IMR-90 (cell line): ENCODE measurements at regions not wholly inside any gene's neighbourhood (a gene's known extent, or its start where the extent isn't known, plus 50 kb on each side); places are given as distances from the start of the nearest gene placed in this dataset.

ENCODE experiments used
- ATAC-seq: fragments of 200-7000 bp; cut with Tn5 transposase; 2 replicates; pipeline ENCODE4 v1.9.1; 2020; ENCODE audit warnings: low read depth, mild to moderate bottlenecking, moderate library complexity
- BruUV-seq: library from RNA; stranded (reverse); fragments of 400-500 nt; replicated peaks from 2 replicates; lab custom pipeline; 2021; lab: Mats Ljungman, UMichigan
- CTCF ChIA-PET: fragments of 300-600 bp; formaldehyde crosslinking; extraction: SDS; loops from one replicate; lab custom pipeline; 2021; ENCODE audit warnings: antibody characterized with exemption; lab: Yijun Ruan, JAX
- POLR2A ChIA-PET: fragments of 300-600 bp; sonication (Branson Sonifier 250); formaldehyde crosslinking; loops from one replicate; lab custom pipeline; 2022; ENCODE audit warnings: antibody characterized with exemption; ENCODE audit not compliant: unreplicated experiment; lab: Charles Lee
- DNase-seq: peaks from one replicate; pipeline ENCODE4 v3.0.0; 2013
- H2AFZ ChIP-seq: replicated peaks from 2 replicates; pipeline ENCODE3; 2013; ENCODE audit warnings: low read length, mild to moderate bottlenecking; ENCODE audit not compliant: poor library complexity
- H2AK5ac ChIP-seq: 2 replicates; pipeline ENCODE4 v1.6.1; 2013; ENCODE audit warnings: low read depth, low read length, inconsistent platforms
- H2AK9ac ChIP-seq: replicated peaks from 2 replicates; pipeline ENCODE3; 2013; ENCODE audit warnings: mild to moderate bottlenecking, low read depth, low read length, moderate library complexity; ENCODE audit not compliant: poor library complexity
- H2BK120ac ChIP-seq: 2 replicates; pipeline ENCODE4 v1.6.1; 2013; ENCODE audit warnings: low read depth, low read length, inconsistent platforms
- H2BK15ac ChIP-seq: 3 replicates; pipeline ENCODE4 v1.6.1; 2013; ENCODE audit warnings: low read depth, low read length, inconsistent platforms
- H2BK20ac ChIP-seq: 2 replicates; pipeline ENCODE4 v1.6.1; 2013; ENCODE audit warnings: low read depth, mild to moderate bottlenecking, inconsistent platforms, low read length, moderate library complexity
- H2BK5ac ChIP-seq: 2 replicates; pipeline ENCODE4 v1.6.1; 2013; ENCODE audit warnings: mild to moderate bottlenecking, low read depth, low read length, inconsistent platforms; ENCODE audit not compliant: poor library complexity, severe bottlenecking
- H3K14ac ChIP-seq: replicated peaks from 2 replicates; pipeline ENCODE4 v1.6.1; 2013; ENCODE audit warnings: low read depth, low read length, inconsistent platforms
- H3K18ac ChIP-seq: 2 replicates; pipeline ENCODE4 v1.6.1; 2013; ENCODE audit warnings: low read depth, low read length, control low read depth
- H3K23ac ChIP-seq: 2 replicates; pipeline ENCODE4 v1.6.1; 2013; ENCODE audit warnings: low read depth, low read length, inconsistent platforms
- H3K27ac ChIP-seq: 2 replicates; pipeline ENCODE4 v1.5.1; 2013; ENCODE audit warnings: mild to moderate bottlenecking, control low read depth, low read length; ENCODE audit not compliant: insufficient read depth
- H3K27me3 ChIP-seq: 2 replicates; pipeline ENCODE4 v1.6.1; 2013; ENCODE audit warnings: low read length; ENCODE audit not compliant: control insufficient read depth, insufficient read depth
- H3K36me3 ChIP-seq: 2 replicates; pipeline ENCODE4 v1.6.1; 2013; ENCODE audit warnings: low read length, mixed read lengths; ENCODE audit not compliant: control insufficient read depth, insufficient read depth
- H3K4ac ChIP-seq: 2 replicates; pipeline ENCODE4 v1.6.1; 2013; ENCODE audit warnings: low read depth, low read length, inconsistent platforms
- H3K4me1 ChIP-seq: 2 replicates; pipeline ENCODE4 v1.6.1; 2013; ENCODE audit warnings: low read length, mixed read lengths; ENCODE audit not compliant: control insufficient read depth, insufficient read depth
- H3K4me2 ChIP-seq: 2 replicates; pipeline ENCODE4 v1.6.1; 2013; ENCODE audit warnings: low read depth, mild to moderate bottlenecking, control low read depth, low read length, moderate library complexity
- H3K4me3 ChIP-seq: 2 replicates; pipeline ENCODE4 v1.5.1; 2013; ENCODE audit warnings: low read depth, mild to moderate bottlenecking, control low read depth, low read length, moderate library complexity; ENCODE audit not compliant: insufficient read depth
- H3K56ac ChIP-seq: 2 replicates; pipeline ENCODE4 v1.6.1; 2013; ENCODE audit warnings: low read length, inconsistent platforms; ENCODE audit not compliant: insufficient read depth; ENCODE audit errors: extremely low read depth
- H3K79me1 ChIP-seq, 2 experiments: 2 replicates each; pipeline ENCODE4 v1.6.1; 2013; ENCODE audit warnings: low read length in 2 of 2, inconsistent platforms in 1 of 2, low read depth in 1 of 2
- H3K9ac ChIP-seq: 2 replicates; pipeline ENCODE4 v1.6.1; 2013; ENCODE audit warnings: low read depth, low read length, control low read depth
- H3K9me1 ChIP-seq: 2 replicates; pipeline ENCODE4 v1.6.1; 2013; ENCODE audit warnings: low read length, inconsistent platforms; ENCODE audit not compliant: insufficient read depth
- H3K9me3 ChIP-seq: 2 replicates; pipeline ENCODE4 v1.6.1; 2013; ENCODE audit warnings: low read length; ENCODE audit not compliant: control insufficient read depth, insufficient read depth
- H4K20me1 ChIP-seq: 2 replicates; pipeline ENCODE4 v1.6.1; 2013; ENCODE audit warnings: low read length, inconsistent platforms; ENCODE audit not compliant: insufficient read depth
- H4K5ac ChIP-seq: 2 replicates; pipeline ENCODE4 v1.6.1; 2013; ENCODE audit warnings: mild to moderate bottlenecking, low read depth, low read length, control low read depth
- H4K8ac ChIP-seq, 2 experiments: 2 replicates each; pipeline ENCODE4 v1.6.1; 2013; ENCODE audit warnings: low read depth in 2 of 2, low read length in 2 of 2, control low read depth in 1 of 2, inconsistent platforms in 1 of 2
- H4K91ac ChIP-seq: 2 replicates; pipeline ENCODE4 v1.6.1; 2013; ENCODE audit warnings: low read depth, low read length, inconsistent platforms; ENCODE audit not compliant: insufficient read depth
- BHLHE40 ChIP-seq: fragments of 150-350 bp; IDR thresholded peaks from 2 replicates; pipeline ENCODE4 v1.6.1; 2016; ENCODE audit warnings: mild to moderate bottlenecking, low read depth, low read length
- CEBPB ChIP-seq: IDR thresholded peaks from 2 replicates; pipeline ENCODE4 v1.6.1; 2012; ENCODE audit warnings: low read depth, low read length, improper control_type of control experiment
- CHD1 ChIP-seq: IDR thresholded peaks from 2 replicates; pipeline ENCODE4 v1.6.1; 2012; ENCODE audit warnings: low read depth, low read length, improper control_type of control experiment
- CTCF ChIP-seq: conservative IDR thresholded peaks from 2 replicates; pipeline ENCODE4 v1.5.1; 2012; ENCODE audit warnings: mild to moderate bottlenecking, low read depth, low read length, improper control_type of control experiment
- ELK1 ChIP-seq: fragments of 150-350 bp; IDR thresholded peaks from 2 replicates; pipeline ENCODE4 v1.6.1; 2016; ENCODE audit warnings: low read depth, mild to moderate bottlenecking, low read length, moderate library complexity, borderline replicate concordance
- FOS ChIP-seq: fragments of 150-350 bp; IDR thresholded peaks from 2 replicates; pipeline ENCODE4 v1.6.1; 2016; ENCODE audit warnings: low read depth, low read length
- MAFK ChIP-seq: IDR thresholded peaks from 2 replicates; pipeline ENCODE4 v1.6.1; 2012; ENCODE audit warnings: low read depth, low read length, improper control_type of control experiment
- MAZ ChIP-seq: IDR thresholded peaks from 2 replicates; pipeline ENCODE4 v1.6.1; 2012; ENCODE audit warnings: low read depth, mild to moderate bottlenecking, low read length, improper control_type of control experiment, moderate library complexity, borderline replicate concordance
- MXI1 ChIP-seq: IDR thresholded peaks from 2 replicates; pipeline ENCODE4 v1.6.1; 2012; ENCODE audit warnings: low read depth, mild to moderate bottlenecking, low read length, moderate library complexity, borderline replicate concordance
- NFE2L2 ChIP-seq: fragments of 150-350 bp; IDR thresholded peaks from 2 replicates; pipeline ENCODE4 v1.6.1; 2016; ENCODE audit warnings: low read depth, mild to moderate bottlenecking, low read length
- POLR2A ChIP-seq: IDR thresholded peaks from 2 replicates; pipeline ENCODE4 v1.6.1; 2012; ENCODE audit warnings: mild to moderate bottlenecking, low read depth, low read length
- RAD21 ChIP-seq: IDR thresholded peaks from 2 replicates; pipeline ENCODE4 v1.6.1; 2012; ENCODE audit warnings: low read length, improper control_type of control experiment
- RCOR1 ChIP-seq: IDR thresholded peaks from 2 replicates; pipeline ENCODE4 v1.6.1; 2012; ENCODE audit warnings: mild to moderate bottlenecking, low read length, improper control_type of control experiment; ENCODE audit not compliant: insufficient replicate concordance
- RFX5 ChIP-seq: IDR thresholded peaks from 2 replicates; pipeline ENCODE4 v1.8.0; 2012; ENCODE audit warnings: low read depth, mild to moderate bottlenecking, low read length, moderate library complexity
- SMC3 ChIP-seq: fragments of 150-350 bp; IDR thresholded peaks from 2 replicates; pipeline ENCODE4 v1.6.1; 2016; ENCODE audit warnings: low read depth, mild to moderate bottlenecking, antibody characterized with exemption, low read length, moderate library complexity
- USF2 ChIP-seq: fragments of 150-350 bp; IDR thresholded peaks from 2 replicates; pipeline ENCODE4 v1.6.1; 2017; ENCODE audit warnings: mild to moderate bottlenecking, antibody characterized with exemption, low read length, low read depth
- WGBS, 2 experiments: methylation state at CpG; one replicate each; pipeline versions ENCODE4 v1.1.5 to v1.1.7; 2013; ENCODE audit warnings: missing lambda C conversion rate in 2 of 2; ENCODE audit not compliant: insufficient read length in 1 of 2; ENCODE audit errors: extremely low coverage in 2 of 2; 5-methylcytosine and 5-hydroxymethylcytosine counted together
- dilution Hi-C: fragments of 300-500 bp; cut with HindIII; formaldehyde crosslinking; loops from one replicate; pipeline ENCODE4 v1.14.3; 2018; ENCODE audit warnings: low sequenced_read_pairs; ENCODE audit not compliant: unreplicated experiment
- in situ Hi-C: fragments of 300-500 bp; cut with MboI; formaldehyde crosslinking; loops from 3 replicates; pipeline ENCODE4 v1.14.3; 2019; ENCODE audit warnings: low sequenced_read_pairs, inconsistent platforms, mixed read lengths
- intact Hi-C: fragments of 100-400 bp; cut with micrococcal nuclease; formaldehyde crosslinking; loops from 2 replicates; pipeline ENCODE4 v1.10.0; 2022

GRCh38 chr2:114049826-114050225 is 159.9 kb downstream of the ACTR3 start:
- POLR2A ChIA-PET = no interaction called here
- H3K56ac ChIP-seq = no peak overlapping the region
- H3K4ac ChIP-seq = no peak overlapping the region
- H4K8ac ChIP-seq = no peak overlapping the region
- no peaks in the 10 kb centered on the region; the same call in none of the 2 replicates for H3K27me3 ChIP-seq
- no peak overlapping the region for H4K5ac ChIP-seq
- H2BK5ac ChIP-seq = no peak overlapping the region
- H3K9me3 ChIP-seq = no peaks in the 10 kb centered on the region
- no peak overlapping the region for H2BK20ac ChIP-seq
- H3K14ac ChIP-seq = no peak overlapping the region
- H2AK5ac ChIP-seq = no peak overlapping the region
- BruUV-seq = no TSS peak
- no peaks in the 10 kb centered on the region for H3K9me1 ChIP-seq
- H3K18ac ChIP-seq = no peak overlapping the region
- H3K9ac ChIP-seq = no peak overlapping the region
- no peak overlapping the region for H2BK15ac ChIP-seq
- no peak overlapping the region for H4K91ac ChIP-seq
- CTCF ChIA-PET = no interaction called here
- no peak overlapping the region for H3K4me3 ChIP-seq
- no peak overlapping the region for H3K27ac ChIP-seq
- intact Hi-C loops = no loop called here
- no peak overlapping the region for H3K4me2 ChIP-seq
- no peak for ATAC-seq
- TF ChIP-seq POLR2A (no peak), NFE2L2 (no peak), ELK1 (no peak), SMC3 (no peak), BHLHE40 (no peak), CEBPB (no peak), CTCF (no peak), FOS (no peak), RCOR1 (no peak), USF2 (no peak), RFX5 (no peak), RAD21 (no peak), MAFK (no peak), CHD1 (no peak), MAZ (no peak), MXI1 (no peak)
- WGBS, 2 experiments = no CpG with 5 or more reads among the region's 2 CpGs
- dilution Hi-C loops = no loop called here
- H2AK9ac ChIP-seq = no peak overlapping the region
- H4K20me1 ChIP-seq = no peaks in the 10 kb centered on the region
- no peak overlapping the region for H2AFZ ChIP-seq
- no peak overlapping the region for H3K23ac ChIP-seq
- no peaks in the 10 kb centered on the region for H3K4me1 ChIP-seq
- no peak overlapping the region for H2BK120ac ChIP-seq
- no peaks in the 10 kb centered on the region for H3K36me3 ChIP-seq
- H3K79me1 ChIP-seq = no peaks in the 10 kb centered on the region
- DNase-seq = no peak
- in situ Hi-C loops = no loop called here
